HG03159 (cell line): ENCODE measurements at regions not wholly inside any gene's neighbourhood (a gene's known extent, or its start where the extent isn't known, plus 50 kb on each side); places are given as distances from the start of the nearest gene placed in this dataset.
"Not testable (repeated sequence)": the region's sequence is repeated elsewhere in the genome, so short reads cannot be mapped to it uniquely, and the experiment has no call there.

Experiments used
- ATAC-seq: cut with Tn5 transposase; IDR thresholded peaks from one replicate; pipeline ENCODE4 v1.9.1; 2021; ENCODE audit warnings: mild to moderate bottlenecking, moderate library complexity; ENCODE audit not compliant: unreplicated experiment

DNA sequence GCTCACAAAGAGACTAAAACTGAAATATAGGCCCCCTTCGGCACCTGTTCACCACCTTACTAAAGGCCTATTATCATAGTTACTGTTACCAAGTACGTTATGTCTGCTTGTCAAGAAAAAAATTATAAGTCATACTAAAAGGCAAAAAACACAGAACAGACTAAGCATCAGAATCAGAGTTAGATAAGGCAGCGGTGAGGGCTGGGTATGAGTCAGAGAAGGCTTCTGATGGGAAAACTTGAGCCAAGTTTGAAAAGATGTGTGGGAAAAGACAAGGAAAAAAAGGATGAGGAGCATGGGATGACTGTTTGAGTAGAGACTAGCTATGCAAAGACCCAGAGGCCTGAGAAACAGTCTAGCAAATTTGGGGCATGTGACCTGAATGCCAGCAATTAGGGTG is 387.2 kb upstream of the SGO1 start:
- no peak for ATAC-seq

DNA sequence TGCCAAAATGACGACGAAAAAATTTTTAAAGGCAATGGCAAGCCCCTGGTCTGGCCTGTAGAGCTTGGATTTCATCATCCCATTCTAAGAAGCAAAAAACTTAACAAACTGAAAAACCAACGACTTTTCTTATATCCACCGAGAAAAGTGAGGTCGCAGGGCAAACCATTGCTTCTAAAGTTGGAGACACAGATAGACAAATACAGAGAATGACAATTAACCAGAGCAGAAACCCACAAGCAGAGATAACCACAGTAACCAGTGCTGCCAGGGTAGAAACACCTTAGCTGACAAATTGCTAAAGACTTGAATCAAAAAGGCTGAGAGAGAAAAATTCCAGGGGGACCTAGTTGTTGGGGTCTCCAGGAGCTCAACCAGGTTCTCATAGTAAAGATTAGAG is 386.5 kb upstream of the SGO1 start:
- ATAC-seq = no peak

DNA sequence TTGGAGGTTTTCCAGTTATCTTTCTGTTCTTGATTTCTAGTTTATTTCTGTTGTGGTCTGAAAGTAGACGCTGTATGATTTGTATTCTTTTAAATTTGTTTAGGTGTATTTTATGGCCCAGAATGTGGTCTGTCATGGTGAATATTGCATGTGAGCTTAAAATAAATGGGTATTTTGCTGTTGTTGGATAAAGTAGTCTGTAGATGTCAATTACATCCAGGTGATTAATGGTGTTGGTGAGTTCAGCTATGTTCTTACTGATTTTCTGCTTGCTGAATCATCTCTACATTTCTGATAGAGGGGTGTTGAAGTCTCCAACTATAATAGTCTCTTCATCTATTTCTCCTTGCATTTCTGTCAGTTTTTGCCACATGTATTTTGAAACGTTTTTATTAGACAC is 383.3 kb upstream of the SGO1 start:
- ATAC-seq = no peak

DNA sequence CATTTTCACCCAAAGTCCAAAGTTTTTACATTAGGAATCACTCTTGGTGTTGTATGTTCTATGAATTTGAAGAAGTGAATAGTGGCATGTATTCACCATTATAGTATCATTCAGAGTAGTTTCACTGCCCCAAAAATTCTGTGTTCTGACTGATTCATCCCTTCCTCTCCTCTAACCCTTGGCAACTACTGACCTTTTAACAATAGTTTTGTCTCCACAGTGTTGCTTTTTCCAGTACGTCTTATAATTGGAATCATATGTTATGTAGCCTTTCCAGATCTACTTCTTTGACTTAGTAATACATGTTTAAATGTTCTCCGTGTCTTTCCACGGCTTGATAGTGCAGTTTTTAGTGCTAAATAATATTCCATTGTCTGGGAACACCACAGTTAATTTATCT is 379.0 kb upstream of the SGO1 start:
- ATAC-seq = no peak

DNA sequence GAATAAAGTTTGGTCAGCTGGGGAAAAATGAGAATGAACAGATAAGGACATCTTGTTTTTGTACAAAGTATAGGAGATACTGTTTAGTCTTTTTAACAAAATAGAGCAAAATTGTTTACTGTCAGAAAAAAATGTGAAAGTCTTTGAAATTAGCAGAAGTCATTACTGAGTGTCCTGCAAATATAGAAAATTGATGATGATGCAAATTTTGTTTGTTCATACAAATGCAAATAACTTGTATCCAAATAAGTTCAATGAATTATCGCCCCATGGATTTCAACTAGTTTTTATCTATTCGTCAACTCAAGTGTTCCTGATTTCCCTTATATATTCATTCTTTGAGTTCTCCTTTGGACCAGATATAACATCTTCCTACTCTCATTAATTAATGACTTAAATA is 378.0 kb upstream of the SGO1 start:
- no peak for ATAC-seq

DNA sequence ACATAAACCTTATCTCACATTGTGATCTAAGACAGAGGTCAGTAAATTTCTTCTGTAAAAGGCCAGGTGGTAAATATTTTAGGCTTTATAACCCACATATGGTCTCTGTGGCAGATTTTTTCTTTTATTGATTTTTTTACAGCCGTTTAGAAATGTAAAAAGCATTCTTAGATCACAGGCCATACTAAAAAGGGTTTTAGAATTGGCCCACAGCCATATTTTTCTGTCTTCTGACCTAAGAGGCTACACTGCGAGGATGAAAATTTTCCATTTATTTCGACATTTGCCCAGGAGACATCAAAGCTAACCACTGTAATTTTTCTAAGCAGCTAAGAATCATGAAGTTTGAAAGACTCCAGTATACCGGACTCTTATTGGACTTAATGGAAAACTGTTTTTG is 377.2 kb upstream of the SGO1 start:
- no peak for ATAC-seq

DNA sequence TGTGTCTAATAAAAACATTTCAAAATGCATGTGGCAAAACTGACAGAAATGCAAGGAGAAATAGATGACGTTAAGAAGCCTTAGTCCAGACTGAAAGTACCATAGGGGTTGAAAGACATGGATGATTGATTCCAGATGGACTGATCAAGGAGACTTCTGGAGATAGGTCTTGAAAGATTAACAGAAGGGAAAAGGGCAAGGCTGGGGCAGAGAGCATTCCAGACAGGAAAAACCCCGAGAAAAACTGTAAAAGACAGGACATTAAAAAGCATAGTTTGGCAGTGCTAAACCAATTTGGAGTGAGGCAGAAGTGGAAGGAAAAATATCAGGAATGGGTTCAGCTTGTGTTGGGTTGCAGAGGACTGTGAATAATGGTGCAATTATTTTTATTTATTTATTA is 375.2 kb upstream of the SGO1 start:
- no peak for ATAC-seq

DNA sequence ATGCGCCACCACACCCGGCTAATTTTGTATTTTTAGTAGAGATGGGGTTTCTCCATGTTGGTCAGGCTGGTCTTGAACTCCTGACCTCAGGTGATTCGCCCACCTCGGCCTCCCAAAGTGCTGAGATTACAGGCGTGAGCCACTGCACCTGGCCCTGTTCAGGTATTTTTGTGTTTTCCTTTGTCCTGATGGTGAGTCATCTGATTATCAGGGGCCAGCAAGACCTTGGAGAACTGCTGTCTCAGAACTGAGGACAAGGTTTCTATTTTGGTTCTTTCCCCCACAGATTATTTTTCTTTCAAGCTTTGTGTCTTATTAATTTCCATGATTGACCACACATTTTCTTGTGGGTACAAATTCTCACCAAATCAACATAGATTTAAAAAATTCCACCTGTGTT is 374.4 kb upstream of the SGO1 start:
- not testable (repeated sequence) for ATAC-seq

DNA sequence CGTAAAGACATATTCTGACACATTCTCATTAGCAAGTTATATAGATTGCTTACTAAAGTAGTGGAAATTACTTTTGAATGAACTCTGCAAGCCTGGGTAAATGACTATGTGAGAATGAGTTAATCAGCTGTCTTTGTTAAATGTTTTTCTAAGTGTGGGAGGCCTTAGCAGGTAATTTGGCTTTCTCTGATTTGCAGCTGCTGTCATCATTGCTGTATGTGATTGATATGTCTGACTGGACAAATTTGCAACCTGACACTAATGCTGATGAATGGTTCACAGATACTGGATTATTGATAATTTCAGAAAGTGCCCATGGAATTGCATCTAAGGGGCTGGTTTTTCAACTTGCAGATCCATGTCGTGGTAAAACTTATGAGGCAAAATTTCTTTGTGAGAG is 372.2 kb upstream of the SGO1 start:
- ATAC-seq = no peak

DNA sequence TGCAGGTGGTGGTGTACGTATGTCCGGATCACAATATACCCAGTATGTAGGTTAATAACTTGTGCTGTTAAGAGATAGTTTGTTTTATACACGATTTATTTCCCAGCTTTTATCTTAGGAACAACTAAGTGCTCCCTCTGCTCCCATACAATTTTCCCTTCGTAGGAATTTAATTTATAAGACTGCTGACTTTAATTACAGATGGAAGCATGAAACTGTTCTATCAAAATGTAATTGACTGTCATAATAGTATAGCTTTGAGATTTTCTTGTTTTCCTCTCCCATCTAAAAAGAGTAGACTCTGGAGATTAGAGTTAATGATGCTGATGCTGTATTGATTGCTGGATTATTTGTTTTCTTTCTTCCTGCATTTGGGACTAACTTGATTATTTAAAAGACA is 370.7 kb upstream of the SGO1 start:
- ATAC-seq = no peak

DNA sequence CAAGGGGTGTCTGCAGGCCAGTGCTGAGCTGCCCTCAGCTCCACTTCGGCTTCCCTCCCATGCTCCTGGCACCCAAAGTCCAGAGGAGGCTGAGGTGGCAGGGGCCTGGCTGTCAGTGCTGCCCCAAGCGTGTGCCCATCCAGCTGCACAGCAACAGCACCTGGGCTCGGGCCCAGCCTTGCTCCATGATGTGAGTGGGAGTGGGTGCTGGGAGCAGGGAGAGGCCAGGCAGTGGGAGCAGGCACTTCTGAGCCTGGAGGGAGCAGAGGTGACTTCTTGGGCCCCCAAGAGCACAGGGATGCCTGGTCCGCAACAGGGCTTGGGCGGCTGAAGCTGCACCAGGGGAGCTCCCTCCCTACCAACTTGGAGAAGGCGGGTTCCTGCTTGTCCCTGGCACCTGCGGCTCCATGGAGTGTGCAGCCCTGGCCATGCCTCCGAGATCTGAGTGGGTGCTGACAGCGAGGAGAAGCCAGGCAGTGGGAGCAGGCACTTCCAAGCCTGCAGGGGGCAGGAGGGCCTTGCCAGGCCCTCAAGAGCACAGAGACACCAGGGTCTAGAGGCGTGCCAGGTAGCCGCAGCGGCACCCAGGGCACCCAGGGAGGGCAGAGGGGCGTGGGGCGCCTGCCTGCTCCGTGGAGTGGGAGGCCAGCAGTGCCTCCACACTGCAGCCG is 366.7 kb upstream of the SGO1 start:
- ATAC-seq = no peak

DNA sequence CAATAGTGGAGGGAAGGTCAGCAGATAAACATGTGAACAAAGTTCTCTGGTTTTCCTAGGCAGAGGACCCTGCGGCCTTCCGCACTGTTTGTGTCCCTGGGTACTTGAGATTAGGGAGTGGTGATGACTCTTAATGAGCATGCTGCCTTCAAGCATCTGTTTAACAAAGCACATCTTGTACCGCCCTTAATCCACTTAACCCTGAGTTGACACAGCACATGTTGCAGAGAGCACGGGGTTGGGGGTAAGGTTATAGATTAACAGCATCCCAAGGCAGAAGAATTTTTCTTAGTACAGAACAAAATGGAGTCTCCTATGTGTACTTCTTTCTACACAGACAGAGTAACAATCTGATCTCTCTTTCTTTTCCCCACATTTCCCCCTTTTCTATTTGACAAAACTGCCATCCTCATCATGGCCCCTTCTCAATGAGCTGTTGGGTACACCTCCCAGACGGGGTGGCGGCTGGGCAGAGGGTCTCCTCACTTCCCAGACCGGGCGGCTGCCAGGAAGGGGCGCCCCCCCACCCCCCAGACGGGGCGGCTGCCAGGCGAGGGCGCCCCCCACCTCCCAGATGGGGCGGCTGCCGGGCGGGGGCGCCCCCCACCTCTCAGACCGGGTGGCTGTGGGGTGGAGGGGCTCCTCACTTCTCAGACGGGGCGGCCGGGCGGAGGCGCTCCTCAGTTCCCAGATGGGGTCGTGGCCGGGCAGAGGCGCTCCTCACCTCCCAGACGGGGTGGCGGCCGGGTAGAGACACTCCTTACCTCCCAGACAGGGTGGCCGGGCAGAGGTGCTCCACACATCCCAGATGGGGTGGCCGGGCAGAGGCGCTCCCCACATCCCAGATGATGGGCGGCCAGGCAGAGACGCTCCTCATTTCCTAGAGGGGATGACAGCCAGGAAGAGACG is 361.6 kb upstream of the SGO1 start:
- ATAC-seq = not testable (repeated sequence)

DNA sequence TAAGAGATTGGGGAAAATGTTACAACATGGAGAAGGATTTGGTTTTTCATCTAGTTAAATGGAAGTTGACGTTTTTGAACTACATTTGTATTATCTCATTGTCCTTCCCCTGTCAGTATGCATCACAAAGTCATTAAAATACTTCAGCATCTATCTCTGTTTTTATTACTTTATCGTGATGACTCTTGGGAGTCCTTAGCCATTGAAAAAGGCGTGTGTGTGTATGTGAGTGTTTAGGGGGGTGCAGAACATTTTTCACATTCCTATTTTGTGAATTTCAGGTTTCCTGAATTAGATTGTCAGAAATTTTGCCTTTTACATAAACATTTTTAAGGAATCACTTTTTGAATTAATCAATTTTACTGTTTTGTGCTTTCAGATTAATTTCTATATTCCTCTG is 360.6 kb upstream of the SGO1 start:
- no peak for ATAC-seq

DNA sequence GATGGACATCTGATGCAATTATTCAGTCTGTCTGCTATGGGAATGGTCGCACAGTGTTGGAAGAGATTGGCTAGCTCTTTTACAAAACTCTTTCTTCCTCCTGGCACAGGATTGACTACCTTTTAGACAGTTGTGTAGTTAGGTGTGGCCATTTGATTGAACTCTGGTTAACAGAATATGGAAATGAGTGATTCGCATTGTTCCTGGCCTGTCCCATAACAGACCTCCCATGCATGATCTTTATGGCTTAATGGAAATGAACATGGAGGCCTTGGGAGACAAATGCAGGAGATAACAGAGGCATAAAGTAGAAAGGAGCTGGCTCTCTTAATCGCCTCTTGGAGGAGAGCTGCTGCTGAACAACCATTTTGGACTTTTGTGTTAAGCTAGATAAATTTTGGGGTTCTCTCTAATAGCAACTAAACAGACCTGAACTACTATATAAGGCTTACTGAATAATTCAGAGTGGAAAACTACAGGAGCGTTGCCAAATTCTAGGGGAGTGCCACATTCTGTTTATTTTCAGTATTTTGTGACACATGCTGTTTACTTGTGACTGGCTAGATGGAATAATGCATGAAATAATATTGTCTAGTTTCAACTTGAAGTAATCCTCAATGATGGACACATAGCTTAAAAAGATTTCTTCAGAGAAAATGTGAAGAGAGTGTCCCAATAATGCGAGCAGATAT is 357.7 kb upstream of the SGO1 start:
- ATAC-seq = no peak

DNA sequence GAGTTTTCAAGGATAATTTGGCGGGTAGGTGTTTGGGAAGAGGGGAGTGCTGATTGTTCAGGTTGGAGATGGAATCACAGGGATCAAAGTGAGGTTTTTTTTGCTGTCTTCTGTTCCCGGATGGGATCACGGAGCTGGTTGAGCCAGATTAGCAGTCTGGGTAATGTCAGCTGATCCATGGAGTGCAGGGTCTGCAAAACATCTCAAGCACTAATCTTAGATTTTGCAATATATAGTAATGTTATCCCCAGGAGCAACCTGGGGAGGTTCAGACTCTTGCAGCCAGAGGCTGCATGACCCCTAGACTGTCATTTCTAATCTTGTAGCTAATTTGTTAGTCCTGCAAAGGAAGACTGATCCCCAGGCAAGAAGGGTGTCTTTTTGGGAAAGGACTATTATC is 354.1 kb upstream of the SGO1 start:
- no peak for ATAC-seq

DNA sequence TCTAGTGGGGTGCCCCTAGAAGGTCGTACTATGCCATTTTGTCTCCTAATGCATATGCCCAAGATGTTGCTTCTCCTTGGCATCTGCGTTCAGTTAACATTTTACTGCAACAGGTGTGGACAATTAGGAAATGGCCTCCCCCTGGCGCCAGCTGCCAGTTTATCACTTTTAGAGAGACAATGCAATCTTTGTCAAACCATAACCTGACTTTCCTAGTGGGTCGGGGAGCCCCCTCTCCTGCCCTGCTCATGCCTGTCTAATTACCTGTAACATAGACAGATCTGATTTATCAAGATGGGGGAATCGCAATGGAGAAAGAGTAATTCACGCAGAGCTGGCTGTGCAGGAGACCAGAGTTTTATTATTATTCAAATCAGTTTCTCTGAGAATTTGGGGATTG is 353.7 kb upstream of the SGO1 start:
- no peak for ATAC-seq

DNA sequence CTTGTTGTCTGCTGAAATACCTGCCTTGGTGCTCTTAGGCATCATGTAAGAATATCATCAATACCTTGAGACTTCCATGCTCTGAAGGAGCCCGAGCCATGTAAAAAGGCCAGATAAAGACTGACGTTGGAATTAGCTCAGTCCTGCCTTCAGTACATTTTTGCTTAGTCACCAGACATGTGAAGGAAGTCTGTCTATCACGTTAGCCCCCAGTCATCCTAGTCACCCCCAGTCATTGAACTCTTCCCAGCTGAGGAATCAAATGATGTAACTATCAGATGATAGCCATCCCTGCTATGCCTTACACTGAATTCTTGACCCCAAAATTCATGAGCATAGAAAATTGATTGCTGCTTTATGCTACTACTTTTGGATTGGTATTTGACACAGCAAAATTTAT is 351.2 kb upstream of the SGO1 start:
- no peak for ATAC-seq

DNA sequence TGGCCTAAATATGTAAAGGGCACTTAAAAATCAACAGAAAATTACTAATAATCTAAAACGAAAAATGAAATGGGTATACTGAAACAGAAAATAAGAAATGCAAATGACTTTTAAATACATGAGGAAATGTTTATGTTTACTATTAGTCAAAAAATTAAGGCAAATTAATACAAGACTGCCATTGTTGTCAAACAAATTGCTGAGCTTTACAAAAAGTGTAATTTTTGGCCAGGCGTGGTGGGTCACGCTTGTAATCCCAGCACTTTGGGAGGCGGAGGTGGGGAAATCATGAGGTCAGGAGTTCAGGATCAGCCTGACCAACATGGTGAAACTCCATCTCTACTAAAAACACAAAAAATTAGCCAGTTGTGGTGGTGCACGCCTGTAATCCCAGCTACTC is 343.9 kb upstream of the SGO1 start:
- ATAC-seq = no peak

DNA sequence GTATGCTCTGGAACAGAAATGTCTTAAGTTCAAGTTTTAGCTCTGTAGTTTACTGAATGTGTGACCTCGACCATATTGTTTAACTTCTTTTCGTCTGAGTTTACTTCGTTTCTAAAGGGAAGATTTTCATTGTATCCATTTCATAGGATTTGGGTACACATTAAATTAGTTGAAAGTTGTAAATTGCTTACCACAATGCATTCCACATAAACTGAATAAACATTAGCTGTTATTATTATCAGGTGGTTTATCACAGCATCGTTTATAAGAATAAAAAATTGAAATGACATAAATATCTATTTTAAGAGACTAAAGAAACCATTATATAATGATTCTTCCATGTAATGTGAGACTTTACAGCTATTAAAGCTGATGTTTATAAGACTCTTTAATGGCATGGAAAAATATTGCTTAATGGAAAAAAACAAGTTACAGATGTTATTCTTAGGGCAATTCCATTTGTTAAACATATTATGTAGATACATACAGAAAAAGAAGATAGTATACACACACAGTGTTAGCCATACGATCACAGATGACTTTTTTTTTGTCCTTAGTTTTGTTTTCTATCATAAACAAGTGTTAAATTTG is 342.3 kb upstream of the SGO1 start:
- no peak for ATAC-seq

DNA sequence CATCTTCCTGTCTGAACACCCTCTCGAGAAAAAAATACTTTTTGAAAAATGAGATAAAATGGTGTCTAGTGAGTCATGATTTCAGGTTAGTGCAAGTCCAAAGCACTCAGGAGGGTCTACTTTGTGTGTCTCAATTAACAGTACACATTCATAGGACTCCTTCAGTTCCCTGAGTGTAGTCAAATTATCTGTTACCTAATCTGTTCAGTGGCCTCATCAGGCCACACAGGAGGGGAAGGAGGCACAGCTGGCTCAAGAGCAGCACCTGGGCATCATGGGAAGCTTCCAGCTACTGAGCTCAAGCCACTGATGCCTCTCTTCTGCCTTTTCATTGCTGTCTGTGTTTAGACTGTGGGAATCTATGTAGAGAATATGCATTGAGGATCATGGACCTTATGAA is 341.4 kb upstream of the SGO1 start:
- no peak for ATAC-seq

DNA sequence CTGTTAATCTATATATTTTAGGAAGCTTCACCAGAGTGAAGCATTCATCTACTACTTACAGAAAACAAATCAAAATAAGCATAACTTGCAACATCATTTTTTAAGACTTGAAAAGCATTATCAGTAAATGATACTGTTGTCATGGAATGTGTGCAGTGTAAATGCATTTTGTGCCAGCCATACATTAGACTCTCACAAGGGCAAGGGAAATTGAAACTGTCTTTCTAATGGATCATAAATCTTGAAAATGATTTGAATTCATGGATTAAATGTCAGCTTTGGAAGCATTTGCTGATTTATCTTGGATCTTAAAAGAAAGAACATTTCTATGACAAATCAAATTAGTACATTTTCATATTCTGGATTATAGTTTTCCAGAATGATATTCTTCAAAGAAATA is 338.3 kb upstream of the SGO1 start:
- no peak for ATAC-seq

DNA sequence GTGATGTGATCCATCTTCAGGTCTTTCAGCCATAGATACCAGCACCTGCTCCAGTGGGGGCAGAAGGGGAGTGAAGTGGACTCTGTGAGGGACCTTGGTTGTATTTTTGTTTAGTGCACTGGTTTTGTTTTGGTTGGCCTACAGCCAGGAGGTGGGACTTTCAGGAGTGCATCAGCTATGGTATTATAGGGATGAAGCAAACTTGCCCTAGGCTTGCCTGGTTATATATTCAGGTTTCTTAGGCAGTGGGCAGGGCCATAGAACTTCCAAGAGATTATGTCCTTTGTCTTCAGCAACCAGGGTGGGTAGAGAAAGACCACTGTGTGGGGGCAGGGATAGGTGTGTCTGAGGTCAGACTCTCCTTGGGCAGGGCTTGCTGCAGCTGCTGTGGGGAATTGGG is 337.3 kb upstream of the SGO1 start:
- ATAC-seq = no peak
